ENCODE measurements at regions not wholly inside any gene's neighbourhood (a gene's known extent, or its start where the extent isn't known, plus 50 kb on each side); places are given as distances from the start of the nearest gene placed in this dataset.

- no peak for DNase-seq (ENCODE audit: low spot score)
These were observed 142.8 kb downstream of the CD8B2 start for GRCh38 chr2:106629981-106630380.

DNA sequence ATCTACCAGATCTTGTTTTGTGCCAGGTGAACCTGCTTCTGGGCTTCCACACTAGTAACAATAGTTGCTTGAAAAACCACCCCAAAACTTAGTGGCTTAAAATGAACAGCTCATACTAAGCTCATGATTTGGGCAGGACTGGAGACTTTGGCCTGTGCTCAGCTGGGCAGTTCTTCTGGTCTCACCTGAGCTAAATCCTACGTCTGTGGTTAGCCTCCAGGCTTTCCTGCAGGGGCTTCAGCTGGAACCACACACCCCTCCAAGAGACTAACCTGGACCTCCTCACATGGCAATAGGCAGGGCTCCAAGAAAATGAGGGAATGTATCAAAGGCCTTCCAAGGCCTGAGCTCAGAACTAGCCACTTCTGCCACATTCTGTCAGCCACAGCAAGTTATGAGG lies 144.1 kb downstream of the CD8B2 start:
- DNase-seq (ENCODE audit: low spot score) = no peak

GRCh38 chr2:106638043-106638442 lies 150.9 kb downstream of the CD8B2 start:
- no peak for DNase-seq (ENCODE audit: low spot score)

DNA sequence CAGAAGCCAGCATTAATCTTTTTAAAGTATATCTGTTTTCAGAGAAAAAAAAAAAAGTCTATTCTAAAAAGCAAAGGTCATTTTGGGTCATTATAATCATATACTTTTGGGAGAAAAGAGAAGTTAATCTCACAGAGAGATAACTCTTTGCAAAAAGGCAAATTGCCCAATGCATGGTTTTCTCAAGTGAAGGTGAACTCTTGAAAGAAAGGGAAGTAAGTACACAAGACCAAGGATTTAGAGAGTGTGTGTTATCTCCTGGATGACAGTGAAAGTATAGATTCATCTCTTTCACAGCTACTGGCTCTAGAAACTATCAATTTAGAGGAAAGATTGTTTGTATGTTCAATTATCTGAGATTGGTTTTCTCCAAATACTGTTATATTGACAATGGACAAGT lies 151.4 kb downstream of the CD8B2 start:
- no peak for DNase-seq (ENCODE audit: low spot score)

- DNase-seq (ENCODE audit: low spot score) = no peak
These were observed 155.5 kb downstream of the CD8B2 start for GRCh38 chr2:106642679-106643078.

DNA sequence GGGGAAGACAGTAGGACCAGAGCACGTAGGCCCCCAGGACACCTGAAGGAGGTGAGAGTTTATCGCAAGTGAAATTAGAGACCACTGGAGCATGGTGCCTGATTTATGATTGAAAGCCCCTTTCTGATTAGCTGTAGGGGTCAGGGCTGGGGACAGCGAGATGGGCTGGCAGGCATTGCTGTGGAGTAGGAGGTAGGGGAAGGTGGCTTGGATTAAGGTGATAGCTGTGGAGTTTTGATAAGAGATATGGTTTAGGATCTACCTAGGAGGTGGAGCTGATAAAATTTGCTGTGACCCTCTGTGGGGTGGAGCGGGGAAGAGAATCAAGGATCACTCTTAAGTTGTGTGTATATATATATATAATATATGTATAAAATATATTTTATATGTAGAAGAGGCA lies 157.5 kb downstream of the CD8B2 start:
- no peak for DNase-seq (ENCODE audit: low spot score)

GRCh38 chr2:106646605-106647004 lies 159.4 kb downstream of the CD8B2 start:
- DNase-seq (ENCODE audit: low spot score) = no peak

DNA sequence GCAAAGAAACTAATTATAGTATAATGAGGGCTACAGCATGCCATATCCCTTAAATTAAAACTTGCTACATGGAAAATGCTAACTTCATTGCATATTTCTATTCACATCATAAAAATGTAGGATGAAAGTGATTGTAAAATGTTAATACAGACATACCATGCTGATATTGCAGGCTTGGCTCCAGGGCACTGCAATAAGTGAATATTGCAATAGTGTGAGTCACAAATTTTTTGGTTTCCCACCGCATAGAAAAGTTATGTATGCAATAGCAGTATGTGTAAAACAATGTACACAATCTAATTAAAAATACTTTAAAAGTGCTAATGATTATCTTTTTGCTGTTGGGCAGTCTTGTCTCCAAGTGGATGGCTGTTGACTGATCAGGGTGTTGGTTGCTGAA lies 162.1 kb downstream of the CD8B2 start:
- no peak for DNase-seq (ENCODE audit: low spot score)

- no peak for DNase-seq (ENCODE audit: low spot score)
These were observed 166.3 kb downstream of the CD8B2 start for GRCh38 chr2:106653465-106653864.

DNA sequence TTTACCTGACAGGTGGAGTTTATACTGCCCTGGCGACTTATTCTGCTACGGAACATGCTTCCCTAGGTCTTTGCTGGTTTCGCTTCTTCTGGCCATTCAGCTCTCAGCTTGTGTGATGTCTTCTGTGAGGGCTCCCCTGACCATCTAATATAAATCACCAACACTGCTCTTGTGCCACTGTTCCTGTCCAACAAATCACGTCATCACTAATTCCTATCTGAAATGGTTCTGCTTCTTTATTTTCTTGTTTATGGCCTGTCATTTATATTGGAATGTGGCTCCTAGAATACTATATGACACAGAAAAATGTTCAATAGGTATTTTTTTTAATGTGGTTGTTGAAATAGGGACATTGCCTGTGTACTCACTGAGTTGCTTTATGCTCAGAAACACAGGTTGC lies 171.5 kb downstream of the CD8B2 start:
- DNase-seq (ENCODE audit: low spot score) = no peak

- no peak for DNase-seq (ENCODE audit: low spot score)
These were observed 177.5 kb downstream of the CD8B2 start for GRCh38 chr2:106664669-106665068.

DNA sequence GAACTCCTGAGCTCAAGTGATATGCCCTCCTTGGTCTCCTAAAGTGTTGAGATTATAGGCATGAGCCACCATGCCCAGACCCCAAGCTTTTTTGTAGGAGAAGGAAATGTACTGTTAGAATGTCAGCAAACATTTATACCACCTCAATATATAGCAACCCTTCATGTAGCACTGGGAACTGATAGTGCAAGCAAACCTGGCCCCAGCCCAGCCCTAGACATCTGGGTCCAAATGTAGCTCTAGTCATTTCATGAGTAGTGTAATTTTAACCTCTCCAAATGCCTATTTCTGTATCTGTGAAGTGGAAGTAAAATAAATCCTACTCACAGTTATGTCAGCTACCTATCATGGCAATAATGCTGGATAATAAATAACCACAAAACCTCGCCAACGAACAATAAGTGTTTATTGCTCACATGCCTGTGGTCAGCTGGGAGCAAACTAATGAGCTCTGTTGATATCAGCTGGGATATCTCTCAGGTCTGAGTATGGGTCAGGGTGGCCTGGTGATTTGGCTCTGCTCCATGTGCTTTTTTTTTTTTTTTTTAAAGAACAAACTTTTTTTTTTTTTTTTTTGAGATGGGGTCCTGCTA lies 180.4 kb downstream of the CD8B2 start:
- DNase-seq (ENCODE audit: low spot score) = no peak

DNA sequence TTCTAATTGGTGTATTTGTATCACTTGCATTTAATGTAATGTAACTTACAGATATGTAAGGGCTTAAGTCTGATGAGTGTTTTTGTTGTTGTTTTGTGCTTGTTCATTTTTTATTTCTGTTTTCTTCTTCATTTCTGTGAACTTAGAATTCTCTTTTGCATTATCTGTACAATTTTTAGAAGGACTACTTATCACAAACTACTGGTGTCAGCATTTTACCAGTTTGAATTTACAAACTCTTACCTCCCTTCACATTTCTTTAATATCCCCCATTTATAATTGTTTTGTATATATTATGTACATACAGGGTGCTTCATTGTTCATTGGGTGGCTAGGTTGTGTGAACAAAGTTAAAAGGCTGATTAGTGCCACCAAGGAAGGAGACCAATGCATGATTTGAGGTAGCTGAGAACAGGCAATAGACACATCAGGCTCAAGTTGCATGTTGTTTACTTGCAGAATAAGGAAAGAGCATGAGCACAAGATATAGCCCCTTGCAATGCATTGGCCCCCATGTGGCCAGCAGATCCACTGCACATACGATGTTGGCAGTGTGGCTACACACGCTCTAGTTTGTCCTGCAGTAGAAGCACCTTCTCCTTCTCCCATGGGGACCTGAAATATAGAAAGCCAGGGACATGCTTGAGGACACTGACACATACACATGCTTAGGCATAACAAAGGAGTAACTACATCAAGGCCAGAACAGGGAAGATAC lies 198.2 kb downstream of the CD8B2 start:
- DNase-seq (ENCODE audit: low spot score) = no peak

DNA sequence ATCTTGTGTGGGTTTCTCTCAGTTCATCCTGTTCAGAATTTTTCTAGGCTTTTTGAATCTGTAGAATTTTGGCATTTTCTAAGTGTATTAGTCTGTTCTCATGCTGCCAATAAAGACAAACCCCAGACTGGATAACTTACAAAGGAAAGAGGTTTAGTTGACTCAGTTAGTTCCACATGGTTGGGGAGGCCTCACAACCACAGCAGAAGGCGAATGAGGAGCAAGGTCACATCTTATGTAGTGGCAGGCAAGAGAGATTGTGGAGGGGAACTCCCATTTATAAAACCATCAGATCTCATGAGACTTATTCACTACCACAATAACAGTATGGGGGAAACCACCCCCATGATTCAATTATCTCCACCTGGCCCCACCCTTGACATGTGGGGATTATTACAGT lies 199.2 kb downstream of the ST6GAL2 start:
- DNase-seq (ENCODE audit: low spot score) = no peak

DNA sequence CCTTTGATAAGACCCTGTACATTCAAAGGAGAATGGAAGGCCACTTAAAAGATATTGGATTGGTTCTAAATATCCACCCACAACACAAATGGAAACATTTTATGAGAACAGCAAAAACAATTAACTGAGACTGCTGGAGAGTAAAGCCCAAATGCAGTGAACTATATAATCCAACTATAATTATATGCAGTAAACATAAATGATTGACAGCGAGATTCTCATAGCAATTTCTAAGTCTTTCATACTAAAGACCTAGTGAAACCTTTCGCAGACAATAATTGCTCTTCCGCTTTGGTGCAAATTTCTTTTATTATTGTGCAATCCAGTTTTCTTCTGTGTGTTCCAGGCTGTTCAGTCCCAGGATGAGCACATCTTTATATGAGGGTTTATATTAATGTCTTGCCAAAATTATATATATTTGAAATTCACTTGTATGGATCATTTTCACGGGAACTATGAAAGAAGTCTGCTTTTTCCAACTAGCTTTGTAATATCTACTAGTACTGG lies 190.9 kb downstream of the ST6GAL2 start:
- DNase-seq (ENCODE audit: low spot score) = no peak

DNA sequence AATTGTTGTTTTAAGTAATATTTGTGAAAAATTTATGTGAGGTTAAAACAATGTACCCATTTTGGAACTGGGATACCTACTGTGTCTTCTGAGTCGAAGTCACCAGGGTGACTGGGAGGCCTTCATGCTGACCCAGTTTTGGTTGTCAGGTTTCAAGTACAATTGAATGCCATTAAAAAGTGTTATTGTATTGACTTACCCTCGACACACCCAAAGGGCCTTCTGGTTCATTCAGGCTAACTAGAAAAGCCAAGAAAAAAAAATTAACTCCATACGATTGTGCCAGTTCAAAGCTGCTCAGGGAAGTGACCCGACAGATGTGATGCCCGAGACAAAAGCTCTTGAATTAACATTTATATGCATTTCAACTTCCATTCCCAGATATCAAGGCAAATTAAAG lies 190.0 kb downstream of the ST6GAL2 start:
- no peak for DNase-seq (ENCODE audit: low spot score)

DNA sequence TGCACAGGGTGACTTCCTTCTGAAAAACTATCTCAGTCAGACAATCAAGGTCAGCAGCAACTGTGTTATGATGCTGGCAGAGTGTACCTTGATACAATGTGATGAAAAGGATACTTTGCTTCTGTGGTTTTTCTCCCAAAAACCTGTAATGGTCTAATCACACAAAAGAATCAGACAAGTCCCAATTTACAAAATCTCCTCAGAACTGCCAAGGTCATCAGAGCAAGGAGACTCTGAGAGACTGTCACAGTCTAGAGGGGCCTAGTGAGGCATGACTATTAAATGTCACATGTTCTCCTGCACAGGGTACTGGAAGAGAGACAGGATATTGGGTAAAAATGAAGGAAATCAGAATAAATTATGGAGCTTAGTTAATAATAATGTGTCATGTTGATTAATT lies 185.4 kb downstream of the ST6GAL2 start:
- no peak for DNase-seq (ENCODE audit: low spot score)

- DNase-seq (ENCODE audit: low spot score) = no peak
These were observed 184.6 kb downstream of the ST6GAL2 start for GRCh38 chr2:106701203-106702022.

DNA sequence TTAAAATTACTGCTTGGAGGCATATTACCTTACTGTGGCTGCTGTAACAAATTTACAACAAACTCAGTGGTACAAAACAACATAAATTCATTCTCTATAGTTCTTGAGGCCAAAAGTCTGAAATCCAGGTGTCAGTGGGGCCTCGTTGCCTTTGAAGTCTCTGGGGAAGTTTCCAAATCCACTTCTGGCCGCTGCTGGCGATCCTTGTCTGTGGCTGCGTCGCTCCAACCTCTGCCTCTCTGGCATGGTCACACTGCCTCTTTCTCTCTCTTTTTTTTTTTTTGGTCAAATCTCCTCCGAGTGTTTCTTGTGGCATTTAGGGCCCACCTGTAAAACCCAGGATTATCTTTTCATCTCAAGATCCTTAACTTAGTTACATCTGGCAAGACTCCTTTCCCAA lies 182.8 kb downstream of the ST6GAL2 start:
- DNase-seq (ENCODE audit: low spot score) = no peak

- DNase-seq (ENCODE audit: low spot score) = no peak
These were observed 181.2 kb downstream of the ST6GAL2 start for GRCh38 chr2:106704798-106705197.

GRCh38 chr2:106705877-106706276 lies 180.1 kb downstream of the ST6GAL2 start:
- DNase-seq (ENCODE audit: low spot score) = no peak

- no peak for DNase-seq (ENCODE audit: low spot score)
These were observed 179.7 kb downstream of the ST6GAL2 start for GRCh38 chr2:106706283-106706682.

GRCh38 chr2:106708209-106708608 lies 177.8 kb downstream of the ST6GAL2 start:
- no peak for DNase-seq (ENCODE audit: low spot score)
